Peyer's patch (tissue), 4 donors: ENCODE measurements at regions not wholly inside any gene's neighbourhood (a gene's known extent, or its start where the extent isn't known, plus 50 kb on each side); places are given as distances from the start of the nearest gene placed in this dataset.

Experiments
- DNase-seq, 3 donors: peaks; one replicate each; pipeline ENCODE4 v3.0.0-alpha.2; 2017 to 2019
- H3K27ac ChIP-seq, 4 donors: fragments of 200-600 bp; sonication (generic); one replicate each; pipeline ENCODE4 v1.5.1; 2016 to 2019
- H3K27me3 ChIP-seq, 2 donors: fragments of 200-600 bp; sonication (generic); one replicate each; pipeline ENCODE4 v1.5.1; 2019
- H3K36me3 ChIP-seq, 3 donors: fragments of 200-600 bp; sonication (generic); one replicate each; pipeline ENCODE4 v1.5.1; 2016 to 2019
- H3K4me1 ChIP-seq, 4 donors: fragments of 200-600 bp; sonication (generic); one replicate each; pipeline ENCODE4 v1.5.1; 2016 to 2019
- H3K4me3 ChIP-seq, 4 donors: fragments of 200-600 bp; sonication (generic); 1 replicate in 3 of 4; 2 replicates in 1 of 4; pipeline ENCODE4 v1.5.1; 2016 to 2019; ENCODE audit warnings: mild to moderate bottlenecking in 1 of 4
- H3K9me3 ChIP-seq, 4 donors: fragments of 200-600 bp; sonication (generic); one replicate each; pipeline ENCODE4 v1.5.1; 2016 to 2019; ENCODE audit warnings: mild to moderate bottlenecking in 1 of 4
- POLR2A ChIP-seq, 2 donors: fragments of 450-650 bp; IDR thresholded peaks; one replicate each; pipeline ENCODE4 v1.5.1; 2017; ENCODE audit warnings: antibody characterized with exemption in 2 of 2, mild to moderate bottlenecking in 2 of 2, moderate library complexity in 2 of 2
- TF ChIP-seq, protein P1 (sequence below), 6 experiments: fragments of 450-650 bp in 4 of 6; fragments of 200-600 bp in 2 of 6; sonication (generic) in 1 of 6; IDR thresholded peaks; one replicate each; pipeline ENCODE4 v1.5.1; 2017 to 2019; ENCODE audit warnings: antibody characterized with exemption in 6 of 6, mild to moderate bottlenecking in 3 of 6, moderate library complexity in 1 of 6

DNA sequence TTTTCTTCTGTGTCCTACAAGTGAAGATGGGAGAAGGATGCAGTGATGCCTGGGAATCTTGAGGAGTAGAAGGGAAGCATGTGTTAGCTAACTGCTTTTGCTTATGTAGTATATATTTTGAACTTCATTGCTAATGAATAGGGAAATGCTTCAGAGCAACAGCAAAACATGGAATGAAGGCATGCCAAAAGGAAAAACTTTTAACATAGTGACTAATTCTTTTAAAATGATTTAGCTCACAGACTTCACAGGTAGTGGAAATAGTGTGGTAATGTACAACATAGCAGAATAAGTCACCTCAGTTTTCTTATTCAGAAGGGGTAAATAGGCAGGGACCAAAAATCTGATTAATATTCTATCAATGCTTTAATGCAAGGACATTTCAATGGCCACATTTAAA is 95.5 kb downstream of the LYPLAL1 start:
- H3K4me3 ChIP-seq = no peak overlapping the region
- no peaks in the 10 kb centered on the region for H3K4me1 ChIP-seq
- no peaks in the 10 kb centered on the region for H3K27me3 ChIP-seq
- H3K27ac ChIP-seq = no peak overlapping the region
- H3K36me3 ChIP-seq = no peaks in the 10 kb centered on the region
- TF ChIP-seq POLR2A (IDR thresholded peaks at IDR 0.05) = no peak
- TF ChIP-seq, protein P1, sequence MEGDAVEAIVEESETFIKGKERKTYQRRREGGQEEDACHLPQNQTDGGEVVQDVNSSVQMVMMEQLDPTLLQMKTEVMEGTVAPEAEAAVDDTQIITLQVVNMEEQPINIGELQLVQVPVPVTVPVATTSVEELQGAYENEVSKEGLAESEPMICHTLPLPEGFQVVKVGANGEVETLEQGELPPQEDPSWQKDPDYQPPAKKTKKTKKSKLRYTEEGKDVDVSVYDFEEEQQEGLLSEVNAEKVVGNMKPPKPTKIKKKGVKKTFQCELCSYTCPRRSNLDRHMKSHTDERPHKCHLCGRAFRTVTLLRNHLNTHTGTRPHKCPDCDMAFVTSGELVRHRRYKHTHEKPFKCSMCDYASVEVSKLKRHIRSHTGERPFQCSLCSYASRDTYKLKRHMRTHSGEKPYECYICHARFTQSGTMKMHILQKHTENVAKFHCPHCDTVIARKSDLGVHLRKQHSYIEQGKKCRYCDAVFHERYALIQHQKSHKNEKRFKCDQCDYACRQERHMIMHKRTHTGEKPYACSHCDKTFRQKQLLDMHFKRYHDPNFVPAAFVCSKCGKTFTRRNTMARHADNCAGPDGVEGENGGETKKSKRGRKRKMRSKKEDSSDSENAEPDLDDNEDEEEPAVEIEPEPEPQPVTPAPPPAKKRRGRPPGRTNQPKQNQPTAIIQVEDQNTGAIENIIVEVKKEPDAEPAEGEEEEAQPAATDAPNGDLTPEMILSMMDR (IDR thresholded peaks at IDR 0.05) = no peak
- DNase-seq = no peak
- no peaks in the 10 kb centered on the region for H3K9me3 ChIP-seq

- no peak overlapping the region for H3K27ac ChIP-seq
- no peaks in the 10 kb centered on the region for H3K36me3 ChIP-seq
- H3K4me3 ChIP-seq = no peak overlapping the region
- H3K9me3 ChIP-seq = no peaks in the 10 kb centered on the region
- no peaks in the 10 kb centered on the region for H3K4me1 ChIP-seq
- no peak for TF ChIP-seq POLR2A (IDR thresholded peaks at IDR 0.05)
- TF ChIP-seq, protein P1 (IDR thresholded peaks at IDR 0.05) = no peak
- H3K27me3 ChIP-seq = no peaks in the 10 kb centered on the region
- DNase-seq = no peak
Measured at GRCh38 chr1:219266524-219266923, 92.8 kb downstream of the LYPLAL1 start.

GRCh38 chr1:219265026-219265515 is 91.4 kb downstream of the LYPLAL1 start:
- no peaks in the 10 kb centered on the region for H3K4me1 ChIP-seq
- TF ChIP-seq, protein P1 (IDR thresholded peaks at IDR 0.05) = no peak
- TF ChIP-seq POLR2A (IDR thresholded peaks at IDR 0.05) = no peak
- DNase-seq = no peak
- H3K4me3 ChIP-seq = no peak overlapping the region
- no peaks in the 10 kb centered on the region for H3K9me3 ChIP-seq
- H3K36me3 ChIP-seq = no peaks in the 10 kb centered on the region
- H3K27ac ChIP-seq = no peak overlapping the region
- H3K27me3 ChIP-seq = no peaks in the 10 kb centered on the region

- no peak for TF ChIP-seq POLR2A (IDR thresholded peaks at IDR 0.05)
- TF ChIP-seq, protein P1 (IDR thresholded peaks at IDR 0.05) = no peak
- Histone ChIP-seq H3K4me1 (no peaks in the 10 kb centered on the region), H3K9me3 (no peaks in the 10 kb centered on the region), H3K27me3 (no peaks in the 10 kb centered on the region), H3K36me3 (no peaks in the 10 kb centered on the region), H3K4me3 (no peak overlapping the region), H3K27ac (no peak overlapping the region)
- no peak for DNase-seq
Measured at GRCh38 chr1:219264561-219264960, 90.9 kb downstream of the LYPLAL1 start.
